Epithelial cell of esophagus (primary cell): ENCODE measurements at regions not wholly inside any gene's neighbourhood (a gene's known extent, or its start where the extent isn't known, plus 50 kb on each side); places are given as distances from the start of the nearest gene placed in this dataset.

Experiments
- DNase-seq: peaks from one replicate; pipeline ENCODE4 v3.0.0; 2010; ENCODE audit warnings: low read depth
- H3K4me3 ChIP-seq: 2 replicates; pipeline ENCODE4 v1.5.1; 2011; ENCODE audit warnings: mild to moderate bottlenecking, low read length, control low read depth
- CTCF ChIP-seq: IDR thresholded peaks from 2 replicates; pipeline ENCODE4 v1.5.1; 2011; ENCODE audit warnings: low read depth, mild to moderate bottlenecking, low read length, control low read depth, inconsistent platforms; ENCODE audit not compliant: insufficient read depth; ENCODE audit errors: missing control alignments

DNA sequence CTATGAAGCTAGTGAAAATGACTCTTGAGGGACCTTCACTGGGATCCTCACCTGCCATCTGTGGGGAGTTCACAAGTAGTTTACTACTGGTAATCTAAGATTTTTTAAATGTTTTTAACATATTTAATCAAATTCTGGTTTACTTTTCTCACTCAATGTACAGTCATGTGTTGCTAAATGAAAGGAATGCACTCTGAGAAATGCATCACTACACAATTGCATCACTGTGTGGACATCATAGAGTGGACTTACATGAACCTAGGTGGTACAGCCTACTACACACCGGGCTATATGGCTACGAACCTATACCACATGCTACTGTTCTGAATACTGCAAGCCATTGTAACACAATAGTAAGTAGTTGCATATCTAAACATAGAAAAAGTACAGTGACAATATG is 528.0 kb downstream of the BCL11A start:
- TF ChIP-seq CTCF: no peak
- no peak overlapping the region for H3K4me3 ChIP-seq
- DNase-seq: peak; percentile 35

DNA sequence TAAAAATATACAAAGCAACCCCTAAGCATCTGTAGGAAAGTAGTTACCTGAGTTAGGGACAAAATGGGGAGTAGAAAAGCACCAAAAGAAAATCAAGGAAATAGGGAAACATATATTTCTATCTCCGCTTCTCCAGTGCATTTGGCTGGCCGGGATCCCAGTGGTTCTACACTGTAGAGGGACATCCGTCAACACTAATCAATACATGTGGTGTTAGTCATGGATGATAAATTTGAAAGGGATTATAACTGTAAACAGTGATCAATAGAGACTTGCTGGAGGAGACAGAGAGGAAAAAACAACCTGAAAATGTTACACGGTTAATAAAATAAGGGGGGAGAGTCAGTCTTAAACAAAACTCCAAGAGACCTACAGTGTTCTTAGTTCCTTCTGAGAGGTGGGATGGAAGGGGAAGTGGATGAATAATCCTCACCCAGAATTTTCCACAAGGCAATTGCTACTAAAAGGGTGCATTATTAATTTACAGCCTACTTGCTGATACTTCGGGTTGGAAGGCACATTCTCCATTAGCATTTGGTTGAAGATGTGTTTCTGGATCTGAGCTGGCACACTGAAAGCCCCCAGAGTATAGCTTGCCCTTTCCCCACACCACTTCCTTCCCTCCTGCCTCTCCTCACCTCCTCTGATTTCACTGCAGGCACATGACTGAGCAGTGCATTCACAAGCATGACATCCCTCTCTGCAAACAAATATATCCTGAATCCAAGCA is 530.0 kb downstream of the BCL11A start:
- H3K4me3 ChIP-seq: no peak overlapping the region
- no peak for TF ChIP-seq CTCF
- no peak for DNase-seq

GRCh38 chr2:60007671-60008070 is 545.8 kb downstream of the BCL11A start:
- no peak overlapping the region for H3K4me3 ChIP-seq
- TF ChIP-seq CTCF: no peak
- DNase-seq: no peak

DNA sequence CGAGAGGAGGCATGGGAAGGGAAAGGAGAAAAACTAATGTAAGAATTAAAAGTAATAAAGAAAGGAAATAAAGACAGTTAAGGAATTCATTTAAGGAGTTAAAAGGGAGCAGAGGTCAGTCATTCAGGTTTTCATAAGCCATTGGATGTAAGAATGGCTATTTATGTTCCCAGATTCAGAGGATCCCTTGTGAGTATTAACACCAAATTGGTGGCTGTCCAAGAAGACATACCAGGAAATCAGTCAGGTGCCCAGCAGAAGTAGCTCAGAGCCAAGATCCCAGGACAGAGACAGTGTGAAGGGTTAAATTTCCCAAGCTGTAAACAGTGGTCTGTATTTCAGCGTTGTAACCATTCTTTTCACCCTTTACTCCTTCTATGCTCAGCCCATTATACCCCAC is 550.4 kb downstream of the BCL11A start:
- H3K4me3 ChIP-seq: no peak overlapping the region
- DNase-seq: no peak
- TF ChIP-seq CTCF: no peak

- H3K4me3 ChIP-seq: no peak overlapping the region
- DNase-seq: no peak
- no peak for TF ChIP-seq CTCF
Observed at GRCh38 chr2:60002183-60002867, 551.1 kb downstream of the BCL11A start.

GRCh38 chr2:60000686-60001085 is 552.8 kb downstream of the BCL11A start:
- peak; percentile 60 for DNase-seq

More at GRCh38 chr2:60000686-60001085, 552.8 kb downstream of the BCL11A start:
- TF ChIP-seq CTCF: no peak
- no peak overlapping the region for H3K4me3 ChIP-seq
